ENCODE measurements at regions not wholly inside any gene's neighbourhood (a gene's known extent, or its start where the extent isn't known, plus 50 kb on each side); places are given as distances from the start of the nearest gene placed in this dataset.
"Not testable (repeated sequence)": the region's sequence is repeated elsewhere in the genome, so short reads cannot be mapped to it uniquely, and the experiment has no call there.

DNA sequence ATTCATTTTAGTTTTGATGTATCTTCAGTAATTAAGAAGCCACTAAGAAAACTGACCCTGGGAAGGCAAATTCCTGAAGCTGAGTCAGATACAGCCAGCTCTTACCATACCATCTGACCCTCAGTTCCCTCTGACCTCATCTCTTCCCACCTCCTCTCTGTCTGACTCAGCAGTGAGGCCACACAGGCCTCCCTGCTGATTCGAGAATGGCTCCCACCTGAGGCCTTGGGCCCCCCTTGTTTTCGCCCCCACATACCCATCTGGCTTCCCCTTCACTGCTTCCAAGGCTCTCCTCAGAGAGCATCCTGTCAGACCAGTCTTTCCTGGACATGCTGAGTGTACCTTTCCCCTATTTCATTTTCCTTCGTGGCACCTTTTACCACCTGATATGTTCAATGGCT lies 71.0 kb upstream of the CYP1B1 start:
- peak; percentile 49 for DNase-seq (ENCODE audit: low spot score)

DNA sequence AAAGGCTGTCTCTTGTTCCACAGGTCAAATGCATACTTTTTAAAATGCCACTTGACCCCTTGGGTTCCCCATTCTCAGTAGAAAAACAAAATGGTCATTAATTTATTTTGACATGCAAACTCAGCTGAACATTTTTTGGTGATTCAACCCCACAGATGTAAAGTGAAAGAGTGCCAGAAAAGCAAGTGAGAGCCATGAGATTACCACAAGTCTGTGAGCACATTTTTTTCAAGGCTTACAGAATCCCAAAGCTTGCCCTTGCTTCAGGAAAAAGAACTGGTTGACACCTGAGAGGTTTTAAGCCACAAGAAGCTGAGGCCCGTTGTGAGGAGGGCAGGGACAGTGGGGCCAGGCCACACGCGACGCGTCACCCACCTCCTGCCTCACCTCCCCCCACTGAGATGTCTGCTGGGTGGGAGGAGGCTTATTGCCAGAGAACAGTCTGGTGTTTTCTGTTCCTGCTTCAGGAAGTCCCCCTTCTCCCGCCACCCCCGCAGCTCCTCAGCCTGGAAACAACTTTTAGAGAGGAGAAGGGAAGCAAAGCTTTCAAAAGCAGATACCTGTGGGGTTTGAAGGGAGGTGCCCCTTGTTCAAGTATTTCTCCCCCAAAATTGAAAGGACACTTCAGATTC lies 70.4 kb upstream of the CYP1B1 start:
- peak; percentile 2 for DNase-seq (ENCODE audit: low spot score)

DNA sequence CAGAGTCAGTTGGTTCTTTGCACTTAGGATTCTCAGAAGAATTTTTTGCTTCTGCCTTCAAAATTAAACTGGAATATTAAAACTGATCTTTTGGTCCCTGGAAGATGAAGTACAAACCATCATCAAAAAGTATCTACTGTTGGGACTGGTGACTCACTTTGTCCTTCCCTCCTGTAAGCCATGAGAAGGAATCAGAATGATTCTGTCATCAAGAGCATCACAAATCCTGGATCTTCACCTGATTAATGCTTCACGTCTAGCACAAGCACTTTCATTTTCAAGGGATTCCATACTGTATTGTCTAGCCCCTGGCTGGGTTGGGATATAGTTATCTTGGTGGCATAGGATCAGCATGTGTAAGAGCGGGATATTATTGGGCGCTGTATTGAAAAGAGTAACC lies 69.3 kb upstream of the CYP1B1 start:
- DNase-seq (ENCODE audit: low spot score), result no peak

- no peak for DNase-seq (ENCODE audit: low spot score)
Observed at GRCh38 chr2:38142627-38143026, 66.7 kb upstream of the CYP1B1 start.

GRCh38 chr2:38141501-38141900 lies 65.5 kb upstream of the CYP1B1 start:
- DNase-seq (ENCODE audit: low spot score), result no peak

DNA sequence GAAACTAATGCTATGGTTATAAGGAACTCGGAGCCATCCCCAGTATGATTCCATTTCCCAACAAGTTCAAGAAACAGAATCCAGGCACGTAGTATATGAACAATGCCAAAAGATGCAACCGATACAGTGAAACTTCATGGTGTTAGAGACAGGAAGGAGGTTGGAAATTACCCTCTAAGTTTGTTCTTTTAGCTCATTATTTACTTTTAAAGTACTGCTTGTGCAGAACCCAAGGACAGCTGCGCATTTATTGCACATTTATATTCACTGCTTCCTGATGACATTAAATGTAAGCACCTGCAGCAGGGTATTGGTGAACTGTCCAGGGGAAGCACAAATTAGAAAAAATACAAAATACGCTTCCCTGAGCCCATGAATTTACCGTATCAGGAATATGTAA lies 63.0 kb upstream of the CYP1B1 start:
- DNase-seq (ENCODE audit: low spot score), result no peak

DNA sequence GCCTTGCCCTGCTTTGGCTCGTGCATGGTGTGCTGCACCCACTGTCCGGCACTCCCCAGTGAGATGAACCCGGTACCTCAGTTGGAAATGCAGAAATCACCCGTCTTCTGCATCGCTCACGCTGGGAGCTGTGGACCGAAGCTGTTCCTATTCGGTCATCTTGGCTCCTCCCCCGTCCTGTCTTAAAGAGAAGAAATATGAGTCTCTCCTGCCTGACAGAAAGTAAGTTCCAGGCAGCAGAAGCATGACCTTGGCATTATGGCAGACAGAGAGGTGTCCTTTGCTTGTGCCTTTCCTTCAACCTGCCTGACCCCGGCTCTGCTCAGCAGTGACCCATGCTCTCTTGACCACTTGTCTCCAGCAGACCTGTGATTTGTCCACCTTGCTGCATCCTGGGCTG lies 62.5 kb upstream of the CYP1B1 start:
- no peak for DNase-seq (ENCODE audit: low spot score)

- not testable (repeated sequence) for DNase-seq (ENCODE audit: low spot score)
Observed at GRCh38 chr2:38137958-38138357, 62.0 kb upstream of the CYP1B1 start.

DNA sequence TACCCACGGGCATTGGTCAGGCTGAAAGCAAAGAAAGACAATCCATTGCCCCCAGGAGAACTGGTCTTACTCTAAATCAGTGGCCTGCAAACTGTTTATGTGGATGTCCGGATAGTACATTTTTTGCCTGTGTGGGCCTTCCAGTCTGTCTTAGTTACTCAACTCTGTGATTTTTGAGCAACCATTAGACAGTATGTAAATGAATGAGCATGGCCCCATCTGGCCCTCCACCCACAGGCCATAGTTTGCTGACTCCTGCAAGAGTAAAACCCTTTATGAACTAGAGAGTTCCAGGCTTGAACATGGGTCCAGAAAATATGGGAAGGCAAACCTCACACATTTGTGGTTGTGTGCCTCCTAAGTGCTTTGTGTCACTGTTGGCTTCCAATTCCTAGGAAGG lies 55.7 kb upstream of the CYP1B1 start:
- no peak for DNase-seq (ENCODE audit: low spot score)

- DNase-seq (ENCODE audit: low spot score), result no peak
Observed at GRCh38 chr2:38130876-38131275, 54.9 kb upstream of the CYP1B1 start.

GRCh38 chr2:38129987-38130386 lies 54.0 kb upstream of the CYP1B1 start:
- no peak for DNase-seq (ENCODE audit: low spot score)

GRCh38 chr2:38129481-38129880 lies 53.5 kb upstream of the CYP1B1 start:
- no peak for DNase-seq (ENCODE audit: low spot score)

DNA sequence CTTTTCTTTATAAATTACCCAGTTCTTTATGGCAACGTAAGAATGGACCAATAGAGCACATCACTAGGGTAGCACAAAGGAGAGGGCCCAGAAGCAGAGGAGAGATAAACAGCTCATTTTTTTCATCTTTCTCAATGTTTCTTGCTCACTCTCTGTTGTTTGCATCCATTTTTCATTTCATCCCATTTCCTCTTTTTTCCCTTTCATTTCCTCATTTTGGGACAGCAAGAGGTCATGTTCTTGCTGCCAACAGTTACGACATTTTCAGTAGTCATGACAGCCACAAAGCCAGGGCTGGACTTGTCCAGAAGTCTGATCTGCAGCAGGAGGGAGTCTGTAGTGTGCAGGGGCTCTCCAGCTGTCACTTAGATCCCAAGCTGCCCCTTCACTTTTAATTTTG lies 52.7 kb upstream of the CYP1B1 start:
- no peak for DNase-seq (ENCODE audit: low spot score)

- no peak for DNase-seq (ENCODE audit: low spot score)
Observed at GRCh38 chr2:38127277-38127676, 51.3 kb upstream of the CYP1B1 start.

- DNase-seq (ENCODE audit: low spot score), result no peak
Observed at GRCh38 chr2:38125842-38126241, 49.9 kb upstream of the CYP1B1 start.

Data from LoVo (cell line).